Fibroblast of lung (primary cell): ENCODE measurements at regions not wholly inside any gene's neighbourhood (a gene's known extent, or its start where the extent isn't known, plus 50 kb on each side); places are given as distances from the start of the nearest gene placed in this dataset.

Source experiments
- EZH2 ChIP-seq: IDR thresholded peaks from 2 replicates; pipeline ENCODE4 v1.5.1; 2012; ENCODE audit warnings: low read length, control low read depth, mild to moderate bottlenecking; ENCODE audit errors: missing control alignments
- TF ChIP-seq, protein P1 (sequence below), 2 donors: IDR thresholded peaks in 1 of 2; conservative IDR thresholded peaks in 1 of 2; 1 replicate in 1 of 2; 2 replicates in 1 of 2; pipeline ENCODE4 v1.5.1; 2011 to 2012; ENCODE audit warnings: low read length in 2 of 2, control low read depth in 1 of 2, inconsistent platforms in 1 of 2, low read depth in 1 of 2, mild to moderate bottlenecking in 1 of 2

DNA sequence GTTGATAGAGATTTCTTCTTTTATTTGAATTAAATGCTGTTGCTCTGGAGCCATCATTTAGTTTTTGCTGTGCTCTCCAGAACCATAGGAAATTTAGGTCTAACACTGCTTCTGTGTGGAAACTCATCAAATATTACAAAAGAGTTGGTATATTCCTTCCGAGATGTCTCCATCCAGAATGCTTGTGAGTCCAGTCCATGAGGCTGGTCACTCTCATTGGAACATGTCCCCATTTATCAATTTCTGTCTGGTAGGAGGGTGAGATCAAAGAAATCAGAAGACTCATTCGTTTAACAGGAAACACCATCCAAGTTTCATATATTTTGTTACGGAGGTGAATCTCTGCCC is 52.4 kb upstream of the LMO2 start:
- TF ChIP-seq, protein P1, sequence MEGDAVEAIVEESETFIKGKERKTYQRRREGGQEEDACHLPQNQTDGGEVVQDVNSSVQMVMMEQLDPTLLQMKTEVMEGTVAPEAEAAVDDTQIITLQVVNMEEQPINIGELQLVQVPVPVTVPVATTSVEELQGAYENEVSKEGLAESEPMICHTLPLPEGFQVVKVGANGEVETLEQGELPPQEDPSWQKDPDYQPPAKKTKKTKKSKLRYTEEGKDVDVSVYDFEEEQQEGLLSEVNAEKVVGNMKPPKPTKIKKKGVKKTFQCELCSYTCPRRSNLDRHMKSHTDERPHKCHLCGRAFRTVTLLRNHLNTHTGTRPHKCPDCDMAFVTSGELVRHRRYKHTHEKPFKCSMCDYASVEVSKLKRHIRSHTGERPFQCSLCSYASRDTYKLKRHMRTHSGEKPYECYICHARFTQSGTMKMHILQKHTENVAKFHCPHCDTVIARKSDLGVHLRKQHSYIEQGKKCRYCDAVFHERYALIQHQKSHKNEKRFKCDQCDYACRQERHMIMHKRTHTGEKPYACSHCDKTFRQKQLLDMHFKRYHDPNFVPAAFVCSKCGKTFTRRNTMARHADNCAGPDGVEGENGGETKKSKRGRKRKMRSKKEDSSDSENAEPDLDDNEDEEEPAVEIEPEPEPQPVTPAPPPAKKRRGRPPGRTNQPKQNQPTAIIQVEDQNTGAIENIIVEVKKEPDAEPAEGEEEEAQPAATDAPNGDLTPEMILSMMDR (conservative IDR thresholded peaks at IDR 0.05 in 1 of 2, IDR thresholded peaks at IDR 0.05 in 1 of 2; ENCODE audit: low read depth in 1 of 2, low read length in 2 of 2): no peak
- TF ChIP-seq EZH2: no peak
